Activated T-cell treated with anti-CD3 and anti-CD28 coated beads, Interleukin-2, amount 50 U/mL, for 48 hours (primary cell): ENCODE measurements at regions not wholly inside any gene's neighbourhood (a gene's known extent, or its start where the extent isn't known, plus 50 kb on each side); places are given as distances from the start of the nearest gene placed in this dataset.

Source experiments
- DNase-seq, 2 experiments: peaks; one replicate each; pipeline ENCODE4 v3.0.0-alpha.2; 2020

- DNase-seq: no peak
Observed at GRCh38 chr10:10477844-10478243, 539.8 kb upstream of the CELF2 start.

GRCh38 chr10:10479465-10479864 lies 538.2 kb upstream of the CELF2 start:
- no peak for DNase-seq

GRCh38 chr10:10482613-10483012 lies 535.1 kb upstream of the CELF2 start:
- DNase-seq: no peak

- DNase-seq: no peak
Observed at GRCh38 chr10:10489076-10489475, 528.6 kb upstream of the CELF2 start.

- no peak for DNase-seq
Observed at GRCh38 chr10:10489805-10490571, 527.7 kb upstream of the CELF2 start.

- no peak for DNase-seq
Observed at GRCh38 chr10:10490581-10490980, 527.1 kb upstream of the CELF2 start.

GRCh38 chr10:10492420-10492819 lies 525.3 kb upstream of the CELF2 start:
- no peak for DNase-seq

- no peak for DNase-seq
Observed at GRCh38 chr10:10493833-10494232, 523.8 kb upstream of the CELF2 start.

GRCh38 chr10:10497245-10497644 lies 520.4 kb upstream of the CELF2 start:
- DNase-seq: no peak

- DNase-seq: no peak
Observed at GRCh38 chr10:10498781-10499180, 518.9 kb upstream of the CELF2 start.

GRCh38 chr10:10499839-10500238 lies 517.8 kb upstream of the CELF2 start:
- no peak for DNase-seq

- no peak for DNase-seq
Observed at GRCh38 chr10:10500937-10501336, 516.7 kb upstream of the CELF2 start.

GRCh38 chr10:10503772-10504171 lies 513.9 kb upstream of the CELF2 start:
- no peak for DNase-seq

GRCh38 chr10:10508211-10508610 lies 509.5 kb upstream of the CELF2 start:
- no peak for DNase-seq

- no peak for DNase-seq
Observed at GRCh38 chr10:10510179-10510578, 507.5 kb upstream of the CELF2 start.

GRCh38 chr10:10513067-10513466 lies 504.6 kb upstream of the CELF2 start:
- no peak for DNase-seq

- no peak for DNase-seq
Observed at GRCh38 chr10:10513898-10514297, 503.8 kb upstream of the CELF2 start.

- no peak for DNase-seq
Observed at GRCh38 chr10:10514797-10515196, 502.9 kb upstream of the CELF2 start.

GRCh38 chr10:10515479-10516204 lies 502.0 kb upstream of the CELF2 start:
- no peak for DNase-seq

GRCh38 chr10:10516346-10517130 lies 501.1 kb upstream of the CELF2 start:
- no peak for DNase-seq

- no peak for DNase-seq
Observed at GRCh38 chr10:10517866-10518265, 499.8 kb upstream of the CELF2 start.

GRCh38 chr10:10519674-10520073 lies 498.0 kb upstream of the CELF2 start:
- no peak for DNase-seq

GRCh38 chr10:10520491-10521385 lies 496.9 kb upstream of the CELF2 start:
- peak; percentile 26 to 33 for DNase-seq
